ENCODE measurements at regions not wholly inside any gene's neighbourhood (a gene's known extent, or its start where the extent isn't known, plus 50 kb on each side); places are given as distances from the start of the nearest gene placed in this dataset.

- Histone ChIP-seq H3K4me1 (ENCODE audit: control insufficient read depth in 1 of 2, insufficient read depth in 2 of 2, low read length in 2 of 2) (no peaks in the 10 kb centered on the region), H3K4me2 (ENCODE audit: low read length) (no peak overlapping the region), H3K27me3 (ENCODE audit: insufficient read depth, low read length) (no peaks in the 10 kb centered on the region), H3K27ac (ENCODE audit: low read depth, low read length) (no peak overlapping the region), H3K4me3 (replicated peaks in 1 of 2; ENCODE audit: low read depth in 1 of 2, low read length in 2 of 2) (no peak overlapping the region), H3K9ac (ENCODE audit: low read length) (no peak overlapping the region), H3K79me2 (ENCODE audit: insufficient read depth, low read length) (no peaks in the 10 kb centered on the region), H3K36me3 (ENCODE audit: control insufficient read depth in 1 of 2, insufficient read depth in 2 of 2, low read length in 2 of 2) (no peaks in the 10 kb centered on the region), H4K20me1 (ENCODE audit: insufficient read depth) (no peaks in the 10 kb centered on the region), H3K9me2 (ENCODE audit: insufficient read depth) (no peaks in the 10 kb centered on the region), H2AFZ (ENCODE audit: low read depth, low read length, poor library complexity, severe bottlenecking) (no peak overlapping the region), H3K9me3 (ENCODE audit: control insufficient read depth in 1 of 2, insufficient read depth in 1 of 2, low read depth in 1 of 2, low read length in 2 of 2) (no peaks in the 10 kb centered on the region; a peak in 1 of 4 replicates)
- DNase-seq (ENCODE audit: low read depth, low spot score): no peak
- ChIA-PET CTCF (no interaction called here), POLR2A (no interaction called here), RAD21 (ENCODE audit: low non-redundant PET in 1 of 2, low total read pairs in 2 of 2, uncharacterized antibody in 2 of 2, unreplicated experiment in 2 of 2) (no interaction called here)
- no peak for TF ChIP-seq POLR2AphosphoS5 (IDR thresholded peaks at IDR 0.05; ENCODE audit: low read depth, low read length)
- TF ChIP-seq MAX (IDR thresholded peaks at IDR 0.05): no peak
- TF ChIP-seq ZBTB33 (IDR thresholded peaks at IDR 0.05; ENCODE audit: extremely low read depth, insufficient replicate concordance, low read length): no peak
- TF ChIP-seq TCF7L2 (IDR thresholded peaks at IDR 0.05; ENCODE audit: borderline replicate concordance, extremely low read depth, insufficient read depth, insufficient read length): no peak
- TF ChIP-seq SP1 (IDR thresholded peaks at IDR 0.05; ENCODE audit: low read depth): no peak
- no peak for TF ChIP-seq RAD21 (IDR thresholded peaks at IDR 0.05; ENCODE audit: low read depth)
- BruUV-seq (replicated peaks): no TSS peak
- ATAC-seq: no peak
- intact Hi-C loops (cut with micrococcal nuclease): no loop called here
Measured at GRCh38 chr9:29212397-29213387, 1639.4 kb upstream of the C9orf72 start.
